Neural crest cell (in vitro differentiated cells): ENCODE measurements at regions not wholly inside any gene's neighbourhood (a gene's known extent, or its start where the extent isn't known, plus 50 kb on each side); places are given as distances from the start of the nearest gene placed in this dataset.

ENCODE experiments used
- DNase-seq: peaks from one replicate; pipeline ENCODE4 v3.0.0; 2021; ENCODE audit warnings: low read depth, mixed read lengths, low spot score
- H3K27ac Mint-ChIP-seq: one replicate; pipeline ENCODE4 v1.8.0; 2021; ENCODE audit warnings: mild to moderate bottlenecking, mixed read lengths; ENCODE audit not compliant: unreplicated experiment
- H3K27me3 Mint-ChIP-seq: 2 replicates; pipeline ENCODE4 v1.8.0; 2021; ENCODE audit warnings: low read depth, mild to moderate bottlenecking, mixed read lengths
- H3K36me3 Mint-ChIP-seq: 2 replicates; pipeline ENCODE4 v1.8.0; 2021; ENCODE audit warnings: low read depth, mild to moderate bottlenecking, mixed read lengths
- H3K4me1 Mint-ChIP-seq: 2 replicates; pipeline ENCODE4 v1.8.0; 2021; ENCODE audit warnings: mixed read lengths
- H3K4me3 Mint-ChIP-seq: one replicate; pipeline ENCODE4 v1.8.0; 2021; ENCODE audit warnings: mild to moderate bottlenecking, mixed read lengths
- H3K9me3 Mint-ChIP-seq: 2 replicates; pipeline ENCODE4 v1.8.0; 2021; ENCODE audit warnings: mixed read lengths
- CTCF ChIP-seq: fragments of 200-600 bp; sonication (generic); conservative IDR thresholded peaks from 2 replicates; pipeline ENCODE4 v1.5.0; 2021; ENCODE audit warnings: antibody characterized with exemption, mild to moderate bottlenecking

- H3K36me3 Mint-ChIP-seq = no peaks in the 10 kb centered on the region
- H3K9me3 Mint-ChIP-seq = peaks cover 11% of the 10 kb centered on the region
- H3K27me3 Mint-ChIP-seq = peaks cover 14% of the 10 kb centered on the region
- H3K27ac Mint-ChIP-seq = no peak overlapping the region
- no peak overlapping the region for H3K4me3 Mint-ChIP-seq
- no peaks in the 10 kb centered on the region for H3K4me1 Mint-ChIP-seq
- no peak for TF ChIP-seq CTCF
- DNase-seq = no peak
Measured at GRCh38 chr2:44877417-44877816, 64.1 kb upstream of the SIX3 start.

- H3K4me3 Mint-ChIP-seq = no peak overlapping the region
- no peaks in the 10 kb centered on the region for H3K36me3 Mint-ChIP-seq
- H3K4me1 Mint-ChIP-seq = no peaks in the 10 kb centered on the region
- H3K9me3 Mint-ChIP-seq = peaks cover 11% of the 10 kb centered on the region
- no peak for TF ChIP-seq CTCF
- H3K27me3 Mint-ChIP-seq = peaks cover 16% of the 10 kb centered on the region
- no peak for DNase-seq
- H3K27ac Mint-ChIP-seq = no peak overlapping the region
Measured at GRCh38 chr2:44879269-44880124, 62.0 kb upstream of the SIX3 start.

- Mint-ChIP-seq H3K9me3 (peaks cover 10% of the 10 kb centered on the region), H3K4me1 (no peaks in the 10 kb centered on the region), H3K4me3 (no peak overlapping the region), H3K36me3 (no peaks in the 10 kb centered on the region), H3K27me3 (peaks cover 22% of the 10 kb centered on the region), H3K27ac (no peak overlapping the region)
- DNase-seq = no peak
- no peak for TF ChIP-seq CTCF
Measured at GRCh38 chr2:44880125-44880483, 61.4 kb upstream of the SIX3 start.

GRCh38 chr2:44881856-44882255 is 59.6 kb upstream of the SIX3 start:
- H3K36me3 Mint-ChIP-seq = no peaks in the 10 kb centered on the region
- H3K27me3 Mint-ChIP-seq = peaks cover 34% of the 10 kb centered on the region
- no peak for DNase-seq
- H3K4me3 Mint-ChIP-seq = no peak overlapping the region
- no peaks in the 10 kb centered on the region for H3K4me1 Mint-ChIP-seq
- no peak overlapping the region for H3K27ac Mint-ChIP-seq
- TF ChIP-seq CTCF = no peak
- H3K9me3 Mint-ChIP-seq = no peaks in the 10 kb centered on the region

- DNase-seq = no peak
- Mint-ChIP-seq H3K4me1 (no peaks in the 10 kb centered on the region), H3K36me3 (no peaks in the 10 kb centered on the region), H3K4me3 (no peak overlapping the region), H3K27me3 (peaks cover 35% of the 10 kb centered on the region), H3K27ac (no peak overlapping the region), H3K9me3 (no peaks in the 10 kb centered on the region)
- no peak for TF ChIP-seq CTCF
Measured at GRCh38 chr2:44883356-44883755, 58.1 kb upstream of the SIX3 start.
